BLaER1 (cell line): ENCODE measurements at regions not wholly inside any gene's neighbourhood (a gene's known extent, or its start where the extent isn't known, plus 50 kb on each side); places are given as distances from the start of the nearest gene placed in this dataset.

Experiments used
- H3K27ac ChIP-seq: shearing (Covaris generic); formaldehyde crosslinking; 2 replicates; pipeline ENCODE4 v1.8.1; 2022
- H3K27me3 ChIP-seq: shearing (Covaris generic); formaldehyde crosslinking; 2 replicates; pipeline ENCODE4 v1.8.1; 2022
- H3K36me3 ChIP-seq: shearing (Covaris generic); formaldehyde crosslinking; 2 replicates; pipeline ENCODE4 v1.8.1; 2022
- H3K4me1 ChIP-seq: shearing (Covaris generic); formaldehyde crosslinking; 2 replicates; pipeline ENCODE4 v1.8.1; 2022
- H3K4me2 ChIP-seq: shearing (Covaris generic); formaldehyde crosslinking; 2 replicates; pipeline ENCODE4 v1.8.1; 2022
- H3K4me3 ChIP-seq: shearing (Covaris generic); formaldehyde crosslinking; 2 replicates; pipeline ENCODE4 v1.8.1; 2022
- H3K9ac ChIP-seq: shearing (Covaris generic); formaldehyde crosslinking; 2 replicates; pipeline ENCODE4 v1.8.1; 2022
- H3K9me3 ChIP-seq: shearing (Covaris generic); formaldehyde crosslinking; 2 replicates; pipeline ENCODE4 v1.8.1; 2022
- H4K20me1 ChIP-seq: shearing (Covaris generic); formaldehyde crosslinking; 2 replicates; pipeline ENCODE4 v1.8.1; 2022
- Cebpa-rat ChIP-seq: shearing (Covaris generic); IDR thresholded peaks from 2 replicates; pipeline ENCODE4 v1.8.1; 2022

DNA sequence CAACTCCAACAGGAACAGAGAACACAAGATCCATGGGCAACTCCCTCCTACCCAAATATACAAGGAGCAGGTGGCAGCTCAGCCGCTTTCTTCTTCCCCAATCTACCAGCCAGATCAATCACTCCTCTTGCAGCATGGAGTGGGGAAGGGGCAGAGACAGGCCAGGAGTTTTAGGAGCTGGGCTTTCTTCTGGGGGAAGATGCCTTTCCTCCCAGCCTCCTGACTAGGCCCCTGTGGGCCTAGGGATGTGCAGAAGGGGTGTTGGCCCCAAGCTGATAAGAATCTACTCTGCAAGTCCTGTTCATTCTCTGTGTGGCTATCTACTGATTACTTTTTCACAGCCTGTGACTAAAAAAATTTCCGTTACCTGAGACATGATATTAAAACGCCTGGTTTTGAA is 189.0 kb downstream of the BCAS1 start:
- peaks cover 13% of the 10 kb centered on the region; the same call in 1 of the 2 replicates for H3K4me1 ChIP-seq
- H3K4me2 ChIP-seq = no peak overlapping the region
- H3K36me3 ChIP-seq = no peaks in the 10 kb centered on the region
- H4K20me1 ChIP-seq = no peaks in the 10 kb centered on the region
- no peak overlapping the region for H3K9ac ChIP-seq
- no peaks in the 10 kb centered on the region for H3K27me3 ChIP-seq
- H3K4me3 ChIP-seq = no peak overlapping the region
- no peak for TF ChIP-seq Cebpa-rat
- H3K27ac ChIP-seq = no peak overlapping the region
- no peaks in the 10 kb centered on the region for H3K9me3 ChIP-seq

DNA sequence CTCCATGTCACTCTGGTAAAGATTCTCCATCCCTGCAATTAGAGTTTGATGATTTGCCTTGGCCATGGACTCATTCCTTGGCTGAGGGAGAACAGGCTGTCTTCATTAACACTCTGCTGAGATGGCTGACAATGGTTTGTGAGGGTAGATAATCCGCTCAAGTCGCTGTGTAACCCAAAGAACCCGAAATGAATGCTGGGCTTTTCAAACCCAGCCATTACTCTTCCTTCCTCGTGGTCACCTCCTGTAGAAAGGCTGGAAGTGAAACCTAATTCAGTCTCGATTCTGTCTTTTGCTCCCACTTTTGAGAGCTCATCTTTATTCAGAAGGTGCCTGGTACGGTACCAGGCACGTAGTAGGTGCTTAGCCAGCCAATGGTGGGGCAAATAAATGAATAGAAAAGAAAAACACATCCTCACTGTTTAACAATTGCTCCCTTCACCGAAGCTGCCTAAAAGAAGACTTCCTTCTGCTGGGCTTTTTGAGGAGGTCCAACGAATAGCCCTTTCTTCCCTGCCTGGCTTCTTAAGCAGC is 190.2 kb downstream of the BCAS1 start:
- no peaks in the 10 kb centered on the region for H3K9me3 ChIP-seq
- H3K27me3 ChIP-seq = no peaks in the 10 kb centered on the region
- peak overlapping the region; percentile 30 for H3K4me2 ChIP-seq
- no peaks in the 10 kb centered on the region for H3K36me3 ChIP-seq
- H3K9ac ChIP-seq = no peak overlapping the region
- no peak overlapping the region for H3K27ac ChIP-seq
- no peaks in the 10 kb centered on the region for H4K20me1 ChIP-seq
- H3K4me3 ChIP-seq = no peak overlapping the region
- TF ChIP-seq Cebpa-rat = no peak
- peaks cover 13% of the 10 kb centered on the region; the same call in 1 of the 2 replicates for H3K4me1 ChIP-seq

GRCh38 chr20:53879048-53879684 is 191.2 kb downstream of the BCAS1 start:
- H3K36me3 ChIP-seq = no peaks in the 10 kb centered on the region
- H3K4me1 ChIP-seq = peaks cover 9% of the 10 kb centered on the region; the same call in 1 of the 2 replicates
- TF ChIP-seq Cebpa-rat = no peak
- H3K27ac ChIP-seq = no peak overlapping the region
- H4K20me1 ChIP-seq = no peaks in the 10 kb centered on the region
- H3K27me3 ChIP-seq = no peaks in the 10 kb centered on the region
- H3K4me2 ChIP-seq = no peak overlapping the region
- no peaks in the 10 kb centered on the region for H3K9me3 ChIP-seq
- H3K4me3 ChIP-seq = no peak overlapping the region
- H3K9ac ChIP-seq = no peak overlapping the region

GRCh38 chr20:53878262-53879047 is 191.9 kb downstream of the BCAS1 start:
- Histone ChIP-seq H4K20me1 (no peaks in the 10 kb centered on the region), H3K9ac (no peak overlapping the region), H3K36me3 (no peaks in the 10 kb centered on the region), H3K27me3 (no peaks in the 10 kb centered on the region), H3K4me1 (peaks cover 15% of the 10 kb centered on the region), H3K9me3 (no peaks in the 10 kb centered on the region), H3K4me2 (no peak overlapping the region), H3K4me3 (no peak overlapping the region), H3K27ac (no peak overlapping the region)
- TF ChIP-seq Cebpa-rat = no peak

DNA sequence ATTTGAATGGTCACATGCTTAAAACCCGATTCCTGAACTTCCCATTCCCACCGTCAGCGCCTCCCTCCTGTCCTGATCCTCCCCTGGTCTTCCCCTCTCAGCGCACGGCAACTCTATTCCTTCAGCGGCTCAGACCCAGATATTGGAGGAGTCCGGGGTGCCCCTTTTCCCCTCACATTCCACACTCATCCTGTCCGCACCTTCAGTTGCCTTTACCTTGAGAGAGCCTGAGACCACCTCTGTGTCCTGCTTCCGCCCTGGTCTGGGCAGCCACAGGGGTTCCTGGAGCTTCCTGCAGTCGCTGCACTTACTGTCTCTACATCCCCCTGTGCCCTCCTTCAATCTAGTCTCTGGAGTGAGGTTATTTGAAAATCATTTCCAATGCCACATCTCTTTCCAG is 193.4 kb downstream of the BCAS1 start:
- peaks cover 30% of the 10 kb centered on the region for H3K4me1 ChIP-seq
- H3K4me2 ChIP-seq = no peak overlapping the region
- H3K9ac ChIP-seq = no peak overlapping the region
- no peak for TF ChIP-seq Cebpa-rat
- H3K27me3 ChIP-seq = no peaks in the 10 kb centered on the region
- H3K27ac ChIP-seq = no peak overlapping the region
- no peaks in the 10 kb centered on the region for H4K20me1 ChIP-seq
- no peaks in the 10 kb centered on the region for H3K9me3 ChIP-seq
- H3K4me3 ChIP-seq = no peak overlapping the region
- H3K36me3 ChIP-seq = no peaks in the 10 kb centered on the region

GRCh38 chr20:53876470-53876869 is 193.9 kb downstream of the BCAS1 start:
- no peaks in the 10 kb centered on the region for H4K20me1 ChIP-seq
- no peak overlapping the region for H3K4me3 ChIP-seq
- H3K4me1 ChIP-seq = peaks cover 35% of the 10 kb centered on the region
- TF ChIP-seq Cebpa-rat = no peak
- no peaks in the 10 kb centered on the region for H3K36me3 ChIP-seq
- no peak overlapping the region for H3K9ac ChIP-seq
- no peak overlapping the region for H3K4me2 ChIP-seq
- H3K9me3 ChIP-seq = no peaks in the 10 kb centered on the region
- no peak overlapping the region for H3K27ac ChIP-seq
- no peaks in the 10 kb centered on the region for H3K27me3 ChIP-seq

GRCh38 chr20:53875452-53875851 is 194.9 kb downstream of the BCAS1 start:
- Histone ChIP-seq H3K36me3 (no peaks in the 10 kb centered on the region), H3K4me1 (peaks cover 44% of the 10 kb centered on the region), H3K27ac (no peak overlapping the region), H3K4me3 (no peak overlapping the region), H3K4me2 (no peak overlapping the region), H4K20me1 (no peaks in the 10 kb centered on the region), H3K9ac (no peak overlapping the region), H3K9me3 (no peaks in the 10 kb centered on the region), H3K27me3 (no peaks in the 10 kb centered on the region)
- TF ChIP-seq Cebpa-rat = no peak

GRCh38 chr20:53874706-53875105 is 195.7 kb downstream of the BCAS1 start:
- Histone ChIP-seq H4K20me1 (no peaks in the 10 kb centered on the region), H3K27ac (no peak overlapping the region), H3K36me3 (no peaks in the 10 kb centered on the region), H3K9me3 (no peaks in the 10 kb centered on the region), H3K4me2 (no peak overlapping the region), H3K27me3 (no peaks in the 10 kb centered on the region), H3K4me3 (no peak overlapping the region), H3K9ac (no peak overlapping the region), H3K4me1 (peaks cover 44% of the 10 kb centered on the region)
- no peak for TF ChIP-seq Cebpa-rat

DNA sequence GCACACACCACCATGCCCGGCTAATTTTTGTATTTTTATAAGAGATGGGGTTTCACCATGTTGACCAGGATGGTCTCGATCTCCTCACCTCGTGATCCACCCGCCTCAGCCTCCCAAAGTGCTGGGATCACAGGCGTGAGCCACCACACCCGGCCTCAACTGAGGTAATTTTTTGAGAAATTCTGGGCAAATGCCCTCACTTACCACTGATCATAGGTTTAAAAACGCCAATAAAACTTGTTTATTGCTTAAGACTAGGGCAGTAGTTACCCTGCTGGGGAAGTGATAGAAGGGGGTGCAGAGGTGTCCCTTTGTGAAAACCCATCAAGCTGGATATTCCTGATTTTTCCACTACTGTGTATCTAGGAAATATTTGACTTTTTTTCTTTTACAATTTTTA is 196.3 kb downstream of the BCAS1 start:
- Histone ChIP-seq H3K9me3 (no peaks in the 10 kb centered on the region), H3K27ac (no peak overlapping the region), H3K9ac (no peak overlapping the region), H3K36me3 (no peaks in the 10 kb centered on the region), H3K4me1 (peaks cover 49% of the 10 kb centered on the region), H3K4me2 (no peak overlapping the region), H4K20me1 (no peaks in the 10 kb centered on the region), H3K4me3 (no peak overlapping the region), H3K27me3 (no peaks in the 10 kb centered on the region)
- TF ChIP-seq Cebpa-rat = no peak

DNA sequence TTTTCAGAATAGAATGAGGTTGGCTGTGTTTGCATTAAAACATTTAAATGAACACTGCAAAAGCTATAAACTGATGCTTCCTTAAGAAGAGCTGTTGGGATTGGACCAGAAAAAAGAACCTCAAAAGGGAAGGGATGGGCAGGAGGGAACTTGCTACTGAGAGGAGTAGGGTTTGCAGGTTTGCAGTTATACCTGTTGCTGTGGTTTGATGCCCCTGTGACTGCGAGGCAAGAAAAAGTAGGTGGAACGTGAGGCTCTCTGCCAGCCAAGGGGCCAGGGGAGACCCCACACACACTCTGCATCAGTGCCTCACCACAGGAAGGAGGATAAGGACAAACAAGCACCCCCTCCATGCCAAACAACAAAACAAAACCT is 197.2 kb downstream of the BCAS1 start:
- H3K4me2 ChIP-seq = peak overlapping the region; percentile 86
- no peak overlapping the region for H3K4me3 ChIP-seq
- H4K20me1 ChIP-seq = no peaks in the 10 kb centered on the region
- peak overlapping the region; percentile 87 for H3K27ac ChIP-seq
- no peaks in the 10 kb centered on the region for H3K27me3 ChIP-seq
- H3K9me3 ChIP-seq = no peaks in the 10 kb centered on the region
- peak overlapping the region; percentile 71 for H3K9ac ChIP-seq
- peaks cover 50% of the 10 kb centered on the region for H3K4me1 ChIP-seq
- no peaks in the 10 kb centered on the region for H3K36me3 ChIP-seq
- TF ChIP-seq Cebpa-rat = no peak
